KBM-7 (cell line): ENCODE measurements at regions not wholly inside any gene's neighbourhood (a gene's known extent, or its start where the extent isn't known, plus 50 kb on each side); places are given as distances from the start of the nearest gene placed in this dataset.
A peak's percentile ranks its signal among the peaks of the same experiment; 100 is the strongest.

Experiments
- DNase-seq: peaks from one replicate; pipeline ENCODE4 v3.0.0-alpha.2; 2015
- in situ Hi-C: fragments of 300-500 bp; cut with MboI; formaldehyde crosslinking; loops from 2 replicates; pipeline ENCODE4 v1.14.3; 2020; ENCODE audit warnings: low sequenced_read_pairs, low pct_unique_long_range_greater_than_20kb, mixed read lengths

- no peak for DNase-seq
These were observed 433.2 kb upstream of the RGPD4 start for GRCh38 chr2:107393516-107393915.

GRCh38 chr2:107398683-107399082 is 428.0 kb upstream of the RGPD4 start:
- DNase-seq = no peak
- in situ Hi-C loops = no loop called here

More at GRCh38 chr2:107393516-107393915, 433.2 kb upstream of the RGPD4 start:
- in situ Hi-C loops = no loop called here

- in situ Hi-C loops = no loop called here
- DNase-seq = peak; percentile 5
These were observed 424.4 kb upstream of the RGPD4 start for GRCh38 chr2:107402330-107402729.

- in situ Hi-C loops = no loop called here
- DNase-seq = no peak
These were observed 421.4 kb upstream of the RGPD4 start for GRCh38 chr2:107405261-107405660.

- DNase-seq = no peak
- in situ Hi-C loops = no loop called here
These were observed 419.7 kb upstream of the RGPD4 start for GRCh38 chr2:107407017-107407416.

- in situ Hi-C loops = no loop called here
- DNase-seq = no peak
These were observed 418.7 kb upstream of the RGPD4 start for GRCh38 chr2:107407974-107408373.

- DNase-seq = no peak
- in situ Hi-C loops = no loop called here
These were observed 415.4 kb upstream of the RGPD4 start for GRCh38 chr2:107411267-107411666.

- DNase-seq = no peak
- in situ Hi-C loops = no loop called here
These were observed 414.3 kb upstream of the RGPD4 start for GRCh38 chr2:107412209-107412904.

- no peak for DNase-seq
- in situ Hi-C loops = no loop called here
These were observed 413.7 kb upstream of the RGPD4 start for GRCh38 chr2:107412981-107413380.

- DNase-seq = no peak
- in situ Hi-C loops = no loop called here
These were observed 412.3 kb upstream of the RGPD4 start for GRCh38 chr2:107414376-107414775.

GRCh38 chr2:107418708-107419107 is 408.0 kb upstream of the RGPD4 start:
- DNase-seq = no peak
- in situ Hi-C loops = no loop called here

- in situ Hi-C loops = no loop called here
- DNase-seq = no peak
These were observed 407.5 kb upstream of the RGPD4 start for GRCh38 chr2:107419191-107419590.

- in situ Hi-C loops = no loop called here
- DNase-seq = no peak
These were observed 397.9 kb upstream of the RGPD4 start for GRCh38 chr2:107428781-107429180.

- in situ Hi-C loops = no loop called here
- no peak for DNase-seq
These were observed 396.7 kb upstream of the RGPD4 start for GRCh38 chr2:107430006-107430405.

GRCh38 chr2:107430596-107431266 is 396.0 kb upstream of the RGPD4 start:
- in situ Hi-C loops = no loop called here

GRCh38 chr2:107436281-107436680 is 390.4 kb upstream of the RGPD4 start:
- in situ Hi-C loops = no loop called here
- no peak for DNase-seq

More at GRCh38 chr2:107430596-107431266, 396.0 kb upstream of the RGPD4 start:
- DNase-seq = no peak

- no peak for DNase-seq
- in situ Hi-C loops = no loop called here
These were observed 389.4 kb upstream of the RGPD4 start for GRCh38 chr2:107437265-107437664.

- no peak for DNase-seq
- in situ Hi-C loops = no loop called here
These were observed 388.9 kb upstream of the RGPD4 start for GRCh38 chr2:107437807-107438206.

- DNase-seq = no peak
- in situ Hi-C loops = no loop called here
These were observed 378.5 kb upstream of the RGPD4 start for GRCh38 chr2:107448160-107448559.

GRCh38 chr2:107461301-107461700 is 365.4 kb upstream of the RGPD4 start:
- in situ Hi-C loops = no loop called here
- no peak for DNase-seq

- in situ Hi-C loops = no loop called here
- no peak for DNase-seq
These were observed 364.5 kb upstream of the RGPD4 start for GRCh38 chr2:107462181-107462580.
